GM12878 (cell line): ENCODE measurements at regions not wholly inside any gene's neighbourhood (a gene's known extent, or its start where the extent isn't known, plus 50 kb on each side); places are given as distances from the start of the nearest gene placed in this dataset.

Experiments
- GABPA ChIP-seq: IDR thresholded peaks from 2 replicates; pipeline ENCODE4 v1.6.1; 2014; ENCODE audit warnings: antibody characterized with exemption, low read depth, mild to moderate bottlenecking, inconsistent platforms
- NFYB ChIP-seq: IDR thresholded peaks from 2 replicates; pipeline ENCODE4 v1.6.1; 2011; ENCODE audit warnings: low read depth, mild to moderate bottlenecking, low read length, improper control_type of control experiment, moderate library complexity; ENCODE audit not compliant: insufficient read depth
- STAT3 ChIP-seq: IDR thresholded peaks from 2 replicates; pipeline ENCODE4 v1.6.1; 2011; ENCODE audit warnings: low read depth, low read length, improper control_type of control experiment
- ZNF24 ChIP-seq: fragments of 450-650 bp; IDR thresholded peaks from 2 replicates; pipeline ENCODE4 v1.6.1; 2017; ENCODE audit warnings: antibody characterized with exemption, mild to moderate bottlenecking
- TF ChIP-seq, protein P1 (sequence below): IDR thresholded peaks from 2 replicates; pipeline ENCODE4 v1.6.1; 2012; ENCODE audit warnings: mild to moderate bottlenecking, low read depth, low read length

DNA sequence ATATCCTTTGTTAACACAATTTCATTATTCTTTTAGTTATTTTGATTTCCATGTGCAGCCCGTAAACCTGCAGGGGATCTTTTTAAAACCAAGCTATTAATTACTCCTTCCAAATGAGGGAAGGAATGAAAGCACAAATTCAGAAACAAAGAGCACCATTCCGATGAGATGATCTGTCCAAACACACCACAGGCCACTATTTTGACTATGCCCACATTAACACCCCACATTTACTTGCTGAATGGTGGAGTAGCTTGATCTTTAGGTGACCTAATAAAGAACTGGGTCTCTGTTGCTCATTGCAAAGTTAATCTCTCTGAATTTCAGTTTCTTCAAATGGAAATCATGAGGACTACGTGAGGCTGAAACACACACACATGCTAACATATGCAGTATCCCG is 218.0 kb downstream of the IRS1 start:
- TF ChIP-seq, protein P1, sequence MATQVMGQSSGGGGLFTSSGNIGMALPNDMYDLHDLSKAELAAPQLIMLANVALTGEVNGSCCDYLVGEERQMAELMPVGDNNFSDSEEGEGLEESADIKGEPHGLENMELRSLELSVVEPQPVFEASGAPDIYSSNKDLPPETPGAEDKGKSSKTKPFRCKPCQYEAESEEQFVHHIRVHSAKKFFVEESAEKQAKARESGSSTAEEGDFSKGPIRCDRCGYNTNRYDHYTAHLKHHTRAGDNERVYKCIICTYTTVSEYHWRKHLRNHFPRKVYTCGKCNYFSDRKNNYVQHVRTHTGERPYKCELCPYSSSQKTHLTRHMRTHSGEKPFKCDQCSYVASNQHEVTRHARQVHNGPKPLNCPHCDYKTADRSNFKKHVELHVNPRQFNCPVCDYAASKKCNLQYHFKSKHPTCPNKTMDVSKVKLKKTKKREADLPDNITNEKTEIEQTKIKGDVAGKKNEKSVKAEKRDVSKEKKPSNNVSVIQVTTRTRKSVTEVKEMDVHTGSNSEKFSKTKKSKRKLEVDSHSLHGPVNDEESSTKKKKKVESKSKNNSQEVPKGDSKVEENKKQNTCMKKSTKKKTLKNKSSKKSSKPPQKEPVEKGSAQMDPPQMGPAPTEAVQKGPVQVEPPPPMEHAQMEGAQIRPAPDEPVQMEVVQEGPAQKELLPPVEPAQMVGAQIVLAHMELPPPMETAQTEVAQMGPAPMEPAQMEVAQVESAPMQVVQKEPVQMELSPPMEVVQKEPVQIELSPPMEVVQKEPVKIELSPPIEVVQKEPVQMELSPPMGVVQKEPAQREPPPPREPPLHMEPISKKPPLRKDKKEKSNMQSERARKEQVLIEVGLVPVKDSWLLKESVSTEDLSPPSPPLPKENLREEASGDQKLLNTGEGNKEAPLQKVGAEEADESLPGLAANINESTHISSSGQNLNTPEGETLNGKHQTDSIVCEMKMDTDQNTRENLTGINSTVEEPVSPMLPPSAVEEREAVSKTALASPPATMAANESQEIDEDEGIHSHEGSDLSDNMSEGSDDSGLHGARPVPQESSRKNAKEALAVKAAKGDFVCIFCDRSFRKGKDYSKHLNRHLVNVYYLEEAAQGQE: no peak
- TF ChIP-seq GABPA: no peak
- no peak for TF ChIP-seq STAT3
- no peak for TF ChIP-seq ZNF24
- TF ChIP-seq NFYB: no peak
